NB4 (cell line): ENCODE measurements at regions not wholly inside any gene's neighbourhood (a gene's known extent, or its start where the extent isn't known, plus 50 kb on each side); places are given as distances from the start of the nearest gene placed in this dataset.

Source experiments
- POLR2A ChIP-seq: IDR thresholded peaks from 2 replicates; pipeline ENCODE4 v1.6.1; 2011; ENCODE audit warnings: mild to moderate bottlenecking; ENCODE audit not compliant: insufficient read length; ENCODE audit errors: extremely low read depth
- TF ChIP-seq, protein P1 (sequence below): IDR thresholded peaks from one replicate; pipeline ENCODE4 v1.5.1; 2012; ENCODE audit warnings: low read depth, low read length
- TF ChIP-seq, protein P2 (sequence below): IDR thresholded peaks from 2 replicates; pipeline ENCODE4 v1.6.1; 2011; ENCODE audit warnings: low read depth, low read length

DNA sequence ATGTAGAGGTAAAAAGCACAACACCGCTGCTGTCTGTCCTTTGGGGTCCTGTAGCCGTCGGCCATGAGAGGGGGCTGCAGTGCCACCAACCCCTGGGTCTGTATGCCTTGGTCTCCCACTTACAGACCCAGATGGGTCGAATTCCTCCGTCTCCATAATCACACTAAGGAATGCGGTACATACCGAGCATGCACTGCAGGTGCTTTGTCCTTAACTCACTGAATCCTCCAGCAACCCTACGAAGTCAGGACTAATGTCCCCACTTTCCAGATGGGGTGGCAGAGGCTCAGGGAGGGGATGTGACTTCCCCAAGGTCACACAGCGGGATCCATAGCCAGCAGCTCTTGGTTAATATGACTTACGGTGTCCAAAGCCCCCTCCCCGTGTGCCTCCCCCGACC, 219.9 kb upstream of the CIBAR2 start:
- TF ChIP-seq, protein P1, sequence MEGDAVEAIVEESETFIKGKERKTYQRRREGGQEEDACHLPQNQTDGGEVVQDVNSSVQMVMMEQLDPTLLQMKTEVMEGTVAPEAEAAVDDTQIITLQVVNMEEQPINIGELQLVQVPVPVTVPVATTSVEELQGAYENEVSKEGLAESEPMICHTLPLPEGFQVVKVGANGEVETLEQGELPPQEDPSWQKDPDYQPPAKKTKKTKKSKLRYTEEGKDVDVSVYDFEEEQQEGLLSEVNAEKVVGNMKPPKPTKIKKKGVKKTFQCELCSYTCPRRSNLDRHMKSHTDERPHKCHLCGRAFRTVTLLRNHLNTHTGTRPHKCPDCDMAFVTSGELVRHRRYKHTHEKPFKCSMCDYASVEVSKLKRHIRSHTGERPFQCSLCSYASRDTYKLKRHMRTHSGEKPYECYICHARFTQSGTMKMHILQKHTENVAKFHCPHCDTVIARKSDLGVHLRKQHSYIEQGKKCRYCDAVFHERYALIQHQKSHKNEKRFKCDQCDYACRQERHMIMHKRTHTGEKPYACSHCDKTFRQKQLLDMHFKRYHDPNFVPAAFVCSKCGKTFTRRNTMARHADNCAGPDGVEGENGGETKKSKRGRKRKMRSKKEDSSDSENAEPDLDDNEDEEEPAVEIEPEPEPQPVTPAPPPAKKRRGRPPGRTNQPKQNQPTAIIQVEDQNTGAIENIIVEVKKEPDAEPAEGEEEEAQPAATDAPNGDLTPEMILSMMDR = no peak
- TF ChIP-seq POLR2A = no peak
- TF ChIP-seq, protein P2, sequence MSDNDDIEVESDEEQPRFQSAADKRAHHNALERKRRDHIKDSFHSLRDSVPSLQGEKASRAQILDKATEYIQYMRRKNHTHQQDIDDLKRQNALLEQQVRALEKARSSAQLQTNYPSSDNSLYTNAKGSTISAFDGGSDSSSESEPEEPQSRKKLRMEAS = no peak
